Keratinocyte (primary cell): ENCODE measurements at regions not wholly inside any gene's neighbourhood (a gene's known extent, or its start where the extent isn't known, plus 50 kb on each side); places are given as distances from the start of the nearest gene placed in this dataset.

Source experiments
- DNase-seq: peaks from one replicate; pipeline ENCODE4 v3.0.0-alpha.2; 2011; ENCODE audit warnings: low read depth, missing footprints, low spot score
- FAIRE-seq: peaks from 2 replicates; lab custom pipeline; 2011; peaks lifted over from hg19 to GRCh38; lab: Jason Lieb, UNC
- H2AFZ ChIP-seq: 2 replicates; pipeline ENCODE4 v1.6.0; 2012; ENCODE audit warnings: low read length, control low read depth, inconsistent platforms; ENCODE audit not compliant: control insufficient read depth
- H3K27ac ChIP-seq: 2 replicates; pipeline ENCODE4 v1.5.1; 2011; ENCODE audit warnings: low read length; ENCODE audit not compliant: control insufficient read depth, insufficient read depth
- H3K27me3 ChIP-seq: 3 replicates; pipeline ENCODE4 v1.6.0; 2011; ENCODE audit warnings: low read length; ENCODE audit not compliant: control insufficient read depth, insufficient read depth; ENCODE audit errors: extremely low read depth
- H3K36me3 ChIP-seq, 2 experiments: 2 replicates in 1 of 2; 3 replicates in 1 of 2; pipeline ENCODE4 v1.5.1; 2011; ENCODE audit warnings: low read length in 2 of 2, mild to moderate bottlenecking in 1 of 2; ENCODE audit not compliant: control insufficient read depth in 2 of 2, insufficient read depth in 2 of 2; ENCODE audit errors: extremely low read depth in 1 of 2
- H3K4me1 ChIP-seq: 3 replicates; pipeline ENCODE4 v1.5.1; 2011; ENCODE audit warnings: low read length; ENCODE audit not compliant: control insufficient read depth, insufficient read depth; ENCODE audit errors: extremely low read depth
- H3K4me2 ChIP-seq: 3 replicates; pipeline ENCODE4 v1.6.0; 2011; ENCODE audit warnings: low read depth, low read length; ENCODE audit not compliant: control insufficient read depth, insufficient read depth; ENCODE audit errors: extremely low read depth
- H3K4me3 ChIP-seq, 3 experiments: fragments of 200-600 bp in 1 of 3; sonication (generic) in 1 of 3; 2 replicates in 2 of 3; 3 replicates in 1 of 3; pipeline ENCODE4 v1.5.1; 2011 to 2016; ENCODE audit warnings: low read length in 3 of 3, mild to moderate bottlenecking in 3 of 3, control low read depth in 2 of 3, inconsistent platforms in 1 of 3, low read depth in 1 of 3, mixed read lengths in 1 of 3, mixed run types in 1 of 3, moderate library complexity in 1 of 3; ENCODE audit not compliant: control insufficient read depth in 2 of 3, insufficient read depth in 2 of 3; ENCODE audit errors: extremely low read depth in 1 of 3
- H3K79me2 ChIP-seq: 2 replicates; pipeline ENCODE4 v1.6.0; 2012; ENCODE audit warnings: low read length; ENCODE audit not compliant: control insufficient read depth, insufficient read depth
- H3K9ac ChIP-seq: 3 replicates; pipeline ENCODE4 v1.6.0; 2011; ENCODE audit warnings: low read length; ENCODE audit not compliant: control insufficient read depth, insufficient read depth; ENCODE audit errors: extremely low read depth
- H3K9me1 ChIP-seq: 3 replicates; pipeline ENCODE4 v1.6.0; 2011; ENCODE audit warnings: low read length; ENCODE audit not compliant: control insufficient read depth, insufficient read depth; ENCODE audit errors: extremely low read depth
- H3K9me3 ChIP-seq: 2 replicates; pipeline ENCODE4 v1.5.1; 2012; ENCODE audit warnings: low read depth, low read length; ENCODE audit not compliant: control insufficient read depth
- H4K20me1 ChIP-seq: 3 replicates; pipeline ENCODE4 v1.6.0; 2011; ENCODE audit warnings: low read length; ENCODE audit not compliant: control insufficient read depth, insufficient read depth; ENCODE audit errors: extremely low read depth
- EZH2 ChIP-seq: IDR thresholded peaks from one replicate; pipeline ENCODE4 v1.6.1; 2012; ENCODE audit warnings: inconsistent platforms, mild to moderate bottlenecking, low read length, moderate library complexity
- dilution Hi-C: fragments of 300-500 bp; cut with MboI; formaldehyde crosslinking; loops from one replicate; pipeline ENCODE4 v1.7.0; 2020; ENCODE audit warnings: low sequenced_read_pairs; ENCODE audit not compliant: extremely low pct_ligation_motif_present
- TF ChIP-seq, protein P1 (sequence below), 3 experiments: IDR thresholded peaks in 1 of 3; conservative IDR thresholded peaks in 1 of 3; optimal IDR thresholded peaks in 1 of 3; 2 replicates in 2 of 3; 3 replicates in 1 of 3; pipeline versions ENCODE3 to v1.5.1; 2011; ENCODE audit warnings: low read length in 3 of 3, mild to moderate bottlenecking in 3 of 3, moderate library complexity in 2 of 3, control low read depth in 1 of 3, inconsistent platforms in 1 of 3; ENCODE audit not compliant: insufficient read depth in 2 of 3; ENCODE audit errors: extremely low read depth in 1 of 3

DNA sequence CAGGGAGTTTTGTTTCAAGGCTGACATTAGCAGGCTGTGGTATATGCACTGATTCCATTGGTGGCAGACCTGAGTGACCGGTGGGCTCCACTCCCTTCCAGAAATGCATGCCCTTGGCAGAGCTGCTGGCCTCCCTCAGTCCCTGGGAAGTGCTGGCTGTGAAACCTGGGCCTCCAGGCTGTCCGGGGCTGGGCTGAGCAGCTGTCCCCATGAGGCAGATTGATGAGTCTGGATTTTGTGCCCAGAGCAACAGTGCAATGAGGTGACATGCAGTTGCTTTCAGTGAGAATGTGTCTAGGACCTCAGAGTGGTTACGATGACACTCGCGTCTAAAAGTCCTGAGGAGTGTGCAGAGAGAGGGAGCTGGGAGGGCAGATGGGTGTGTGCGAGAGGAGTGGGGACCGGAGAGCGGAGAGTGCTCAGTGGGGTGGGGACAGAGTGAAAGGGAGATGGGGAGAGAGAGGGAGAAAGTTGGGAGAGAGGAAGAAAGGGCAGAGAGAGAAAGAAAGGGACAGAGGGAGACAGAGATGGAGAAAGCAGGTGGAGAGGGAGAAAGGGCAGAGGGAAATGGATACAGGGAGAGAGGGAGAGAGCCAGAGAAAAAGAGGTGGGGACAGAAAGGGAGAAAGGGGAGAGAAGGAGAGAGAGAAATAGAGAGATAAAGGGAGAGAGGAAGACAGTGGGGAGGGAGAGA, 978.3 kb downstream of the BRD1 start:
- TF ChIP-seq, protein P1, sequence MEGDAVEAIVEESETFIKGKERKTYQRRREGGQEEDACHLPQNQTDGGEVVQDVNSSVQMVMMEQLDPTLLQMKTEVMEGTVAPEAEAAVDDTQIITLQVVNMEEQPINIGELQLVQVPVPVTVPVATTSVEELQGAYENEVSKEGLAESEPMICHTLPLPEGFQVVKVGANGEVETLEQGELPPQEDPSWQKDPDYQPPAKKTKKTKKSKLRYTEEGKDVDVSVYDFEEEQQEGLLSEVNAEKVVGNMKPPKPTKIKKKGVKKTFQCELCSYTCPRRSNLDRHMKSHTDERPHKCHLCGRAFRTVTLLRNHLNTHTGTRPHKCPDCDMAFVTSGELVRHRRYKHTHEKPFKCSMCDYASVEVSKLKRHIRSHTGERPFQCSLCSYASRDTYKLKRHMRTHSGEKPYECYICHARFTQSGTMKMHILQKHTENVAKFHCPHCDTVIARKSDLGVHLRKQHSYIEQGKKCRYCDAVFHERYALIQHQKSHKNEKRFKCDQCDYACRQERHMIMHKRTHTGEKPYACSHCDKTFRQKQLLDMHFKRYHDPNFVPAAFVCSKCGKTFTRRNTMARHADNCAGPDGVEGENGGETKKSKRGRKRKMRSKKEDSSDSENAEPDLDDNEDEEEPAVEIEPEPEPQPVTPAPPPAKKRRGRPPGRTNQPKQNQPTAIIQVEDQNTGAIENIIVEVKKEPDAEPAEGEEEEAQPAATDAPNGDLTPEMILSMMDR (optimal IDR thresholded peaks at IDR 0.05 in 1 of 3, IDR thresholded peaks at IDR 0.05 in 1 of 3, conservative IDR thresholded peaks at IDR 0.05 in 1 of 3; ENCODE audit: extremely low read depth in 1 of 3, insufficient read depth in 2 of 3, low read length in 3 of 3): no peak
- TF ChIP-seq EZH2: no peak
- H3K79me2 ChIP-seq: no peaks in the 10 kb centered on the region
- dilution Hi-C loops: no loop called here
- H3K27ac ChIP-seq: no peak overlapping the region
- H3K27me3 ChIP-seq: no peaks in the 10 kb centered on the region
- DNase-seq (no peak), FAIRE-seq (no peak)
- H3K9me1 ChIP-seq: no peaks in the 10 kb centered on the region
- no peak overlapping the region for H3K9ac ChIP-seq
- no peaks in the 10 kb centered on the region for H3K4me1 ChIP-seq
- no peaks in the 10 kb centered on the region for H4K20me1 ChIP-seq
- H3K9me3 ChIP-seq: peaks cover 16% of the 10 kb centered on the region
- H3K4me3 ChIP-seq: no peak overlapping the region
- H3K36me3 ChIP-seq: no peaks in the 10 kb centered on the region
- no peak overlapping the region for H2AFZ ChIP-seq
- H3K4me2 ChIP-seq: no peak overlapping the region

- Histone ChIP-seq H3K79me2 (no peaks in the 10 kb centered on the region), H3K9me1 (no peaks in the 10 kb centered on the region), H2AFZ (no peak overlapping the region), H3K4me3 (no peak overlapping the region), H3K4me2 (no peak overlapping the region), H3K27me3 (no peaks in the 10 kb centered on the region), H3K27ac (no peak overlapping the region), H4K20me1 (no peaks in the 10 kb centered on the region), H3K9ac (no peak overlapping the region), H3K4me1 (no peaks in the 10 kb centered on the region), H3K36me3 (no peaks in the 10 kb centered on the region), H3K9me3 (peaks cover 21% of the 10 kb centered on the region)
- FAIRE-seq (no peak), DNase-seq (no peak)
- TF ChIP-seq, protein P1 (optimal IDR thresholded peaks at IDR 0.05 in 1 of 3, IDR thresholded peaks at IDR 0.05 in 1 of 3, conservative IDR thresholded peaks at IDR 0.05 in 1 of 3; ENCODE audit: extremely low read depth in 1 of 3, insufficient read depth in 2 of 3, low read length in 3 of 3): no peak
- dilution Hi-C loops: no loop called here
Observed at GRCh38 chr22:48846200-48846599, 981.5 kb downstream of the BRD1 start.
